ENCODE measurements at regions not wholly inside any gene's neighbourhood (a gene's known extent, or its start where the extent isn't known, plus 50 kb on each side); places are given as distances from the start of the nearest gene placed in this dataset.

DNA sequence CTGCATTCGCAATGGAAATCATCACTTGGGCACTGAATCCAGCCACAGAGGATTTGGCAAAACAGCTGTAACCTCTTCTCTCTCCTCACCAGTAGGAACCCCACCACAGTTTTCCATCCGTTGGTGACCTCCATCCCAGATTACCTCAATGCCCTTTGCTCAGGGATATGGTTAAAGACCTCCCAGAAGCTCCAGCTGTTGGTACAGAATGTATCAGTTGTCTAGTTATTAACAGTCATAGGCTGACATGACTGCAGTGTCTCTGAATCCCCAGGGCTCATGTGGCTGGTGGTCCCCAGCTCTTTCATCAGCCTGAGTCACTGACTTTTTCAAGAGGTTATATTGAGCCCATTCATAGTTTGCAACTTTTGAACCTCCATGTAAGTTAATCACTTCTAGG is 189.8 kb upstream of the HHIP start:
- WGBS, 2 experiments (ENCODE audit: low coverage in 1 of 2, low lambda C conversion rate in 2 of 2, missing lambda C conversion rate in 2 of 2), result 39 to 44% methylated on average over 2 of the region's 2 CpGs
- no peak overlapping the region for H3K4me2 ChIP-seq (ENCODE audit: unreplicated experiment)

GRCh38 chr4:144461906-144462305 is 184.1 kb upstream of the HHIP start:
- in situ Hi-C loops (cut with MboI), result no loop called here
- no peak for TF ChIP-seq EZH2 (IDR thresholded peaks at IDR 0.05; ENCODE audit: insufficient read depth, poor library complexity, severe bottlenecking)
- no peaks in the 10 kb centered on the region for H3F3A ChIP-seq (ENCODE audit: insufficient read depth)
- 43 to 46% methylated on average over 5 of the region's 5 CpGs for WGBS, 2 experiments (ENCODE audit: low coverage in 1 of 2, low lambda C conversion rate in 2 of 2, missing lambda C conversion rate in 2 of 2)
- H3K4me3 ChIP-seq, result no peak overlapping the region
- DNase-seq, result no peak
- H3K4me1 ChIP-seq (ENCODE audit: insufficient read depth), result no peaks in the 10 kb centered on the region
- H3K27ac ChIP-seq, result no peak overlapping the region
- no peak overlapping the region for H3K9ac ChIP-seq
- H3K36me3 ChIP-seq (ENCODE audit: low read depth), result no peaks in the 10 kb centered on the region
- H3K4me2 ChIP-seq (ENCODE audit: unreplicated experiment), result no peak overlapping the region
- H3K9me2 ChIP-seq (ENCODE audit: insufficient read depth), result no peaks in the 10 kb centered on the region
- H3K27me3 ChIP-seq (replicated peaks; ENCODE audit: insufficient read depth), result no peaks in the 10 kb centered on the region; the same call in 1 of the 2 replicates
- no peaks in the 10 kb centered on the region for H3K9me3 ChIP-seq (ENCODE audit: low read depth)
- no peaks in the 10 kb centered on the region for H4K20me1 ChIP-seq (ENCODE audit: insufficient read depth)
- no peaks in the 10 kb centered on the region for H3K79me2 ChIP-seq (ENCODE audit: insufficient read depth)
- no peak overlapping the region for H2AFZ ChIP-seq

More for the DNA sequence above, 189.8 kb upstream of the HHIP start:
- no peak for DNase-seq
- Histone ChIP-seq H3K4me1 (ENCODE audit: insufficient read depth) (no peaks in the 10 kb centered on the region), H3K79me2 (ENCODE audit: insufficient read depth) (no peaks in the 10 kb centered on the region), H3K4me3 (no peak overlapping the region), H3K27ac (no peak overlapping the region), H4K20me1 (ENCODE audit: insufficient read depth) (no peaks in the 10 kb centered on the region), H3K9me2 (ENCODE audit: insufficient read depth) (no peaks in the 10 kb centered on the region), H3F3A (ENCODE audit: insufficient read depth) (no peaks in the 10 kb centered on the region), H2AFZ (no peak overlapping the region), H3K36me3 (ENCODE audit: low read depth) (no peaks in the 10 kb centered on the region), H3K9me3 (ENCODE audit: low read depth) (no peaks in the 10 kb centered on the region), H3K9ac (no peak overlapping the region), H3K27me3 (replicated peaks; ENCODE audit: insufficient read depth) (no peaks in the 10 kb centered on the region)
- TF ChIP-seq EZH2phosphoT487 (IDR thresholded peaks at IDR 0.05; ENCODE audit: insufficient read depth, low read depth), result no peak
- TF ChIP-seq EZH2 (IDR thresholded peaks at IDR 0.05; ENCODE audit: insufficient read depth, poor library complexity, severe bottlenecking), result no peak
- in situ Hi-C loops (cut with MboI), result no loop called here

GRCh38 chr4:144463236-144463635 is 182.7 kb upstream of the HHIP start:
- Histone ChIP-seq H3K9me2 (ENCODE audit: insufficient read depth) (no peaks in the 10 kb centered on the region), H4K20me1 (ENCODE audit: insufficient read depth) (no peaks in the 10 kb centered on the region), H3K27me3 (replicated peaks; ENCODE audit: insufficient read depth) (no peaks in the 10 kb centered on the region; the same call in 1 of the 2 replicates), H3F3A (ENCODE audit: insufficient read depth) (no peaks in the 10 kb centered on the region), H2AFZ (no peak overlapping the region), H3K4me1 (ENCODE audit: insufficient read depth) (no peaks in the 10 kb centered on the region), H3K79me2 (ENCODE audit: insufficient read depth) (no peaks in the 10 kb centered on the region), H3K27ac (no peak overlapping the region), H3K9me3 (ENCODE audit: low read depth) (no peaks in the 10 kb centered on the region), H3K36me3 (ENCODE audit: low read depth) (no peaks in the 10 kb centered on the region), H3K4me2 (ENCODE audit: unreplicated experiment) (no peak overlapping the region), H3K4me3 (no peak overlapping the region), H3K9ac (no peak overlapping the region)
- TF ChIP-seq EZH2phosphoT487 (IDR thresholded peaks at IDR 0.05; ENCODE audit: insufficient read depth, low read depth), result no peak
- no peak for TF ChIP-seq EZH2 (IDR thresholded peaks at IDR 0.05; ENCODE audit: insufficient read depth, poor library complexity, severe bottlenecking)
- WGBS, 2 experiments (ENCODE audit: low coverage in 1 of 2, low lambda C conversion rate in 2 of 2, missing lambda C conversion rate in 2 of 2), result 73 to 79% methylated on average over 1 of the region's 1 CpG
- in situ Hi-C loops (cut with MboI), result no loop called here
- no peak for DNase-seq

- Histone ChIP-seq H3K27ac (no peak overlapping the region), H3K4me2 (ENCODE audit: unreplicated experiment) (no peak overlapping the region), H2AFZ (no peak overlapping the region), H3K27me3 (replicated peaks; ENCODE audit: insufficient read depth) (no peaks in the 10 kb centered on the region; the same call in 1 of the 2 replicates), H3K79me2 (ENCODE audit: insufficient read depth) (no peaks in the 10 kb centered on the region), H3K4me3 (no peak overlapping the region), H3K9me3 (ENCODE audit: low read depth) (no peaks in the 10 kb centered on the region), H3K9me2 (ENCODE audit: insufficient read depth) (no peaks in the 10 kb centered on the region), H3K4me1 (ENCODE audit: insufficient read depth) (no peaks in the 10 kb centered on the region), H4K20me1 (ENCODE audit: insufficient read depth) (no peaks in the 10 kb centered on the region), H3K9ac (no peak overlapping the region), H3F3A (ENCODE audit: insufficient read depth) (no peaks in the 10 kb centered on the region), H3K36me3 (ENCODE audit: low read depth) (no peaks in the 10 kb centered on the region)
- DNase-seq, result no peak
- 63 to 70% methylated on average over 7 of the region's 7 CpGs for WGBS, 2 experiments (ENCODE audit: low coverage in 1 of 2, low lambda C conversion rate in 2 of 2, missing lambda C conversion rate in 2 of 2)
- no peak for TF ChIP-seq EZH2phosphoT487 (IDR thresholded peaks at IDR 0.05; ENCODE audit: insufficient read depth, low read depth)
- in situ Hi-C loops (cut with MboI), result no loop called here
These were observed 182.1 kb upstream of the HHIP start for GRCh38 chr4:144463896-144464295.

GRCh38 chr4:144465546-144465945 is 180.4 kb upstream of the HHIP start:
- H3K9me2 ChIP-seq (ENCODE audit: insufficient read depth), result no peaks in the 10 kb centered on the region
- no peak overlapping the region for H3K4me3 ChIP-seq
- H3K27ac ChIP-seq, result no peak overlapping the region
- no peak overlapping the region for H2AFZ ChIP-seq
- no peaks in the 10 kb centered on the region for H3K36me3 ChIP-seq (ENCODE audit: low read depth)
- 26 to 31% methylated on average over 2 of the region's 2 CpGs for WGBS, 2 experiments (ENCODE audit: low coverage in 1 of 2, low lambda C conversion rate in 2 of 2, missing lambda C conversion rate in 2 of 2)
- in situ Hi-C loops (cut with MboI), result no loop called here
- H3K9ac ChIP-seq, result no peak overlapping the region
- no peaks in the 10 kb centered on the region for H3K4me1 ChIP-seq (ENCODE audit: insufficient read depth)
- H3K4me2 ChIP-seq (ENCODE audit: unreplicated experiment), result no peak overlapping the region
- H3K79me2 ChIP-seq (ENCODE audit: insufficient read depth), result no peaks in the 10 kb centered on the region
- no peaks in the 10 kb centered on the region for H3F3A ChIP-seq (ENCODE audit: insufficient read depth)
- no peaks in the 10 kb centered on the region for H3K9me3 ChIP-seq (ENCODE audit: low read depth)
- no peaks in the 10 kb centered on the region; the same call in 1 of the 2 replicates for H3K27me3 ChIP-seq (replicated peaks; ENCODE audit: insufficient read depth)
- no peak for DNase-seq
- H4K20me1 ChIP-seq (ENCODE audit: insufficient read depth), result no peaks in the 10 kb centered on the region
- TF ChIP-seq EZH2phosphoT487 (IDR thresholded peaks at IDR 0.05; ENCODE audit: insufficient read depth, low read depth) (no peak), EZH2 (IDR thresholded peaks at IDR 0.05; ENCODE audit: insufficient read depth, poor library complexity, severe bottlenecking) (no peak)
